ENCODE measurements at regions not wholly inside any gene's neighbourhood (a gene's known extent, or its start where the extent isn't known, plus 50 kb on each side); places are given as distances from the start of the nearest gene placed in this dataset.

DNA sequence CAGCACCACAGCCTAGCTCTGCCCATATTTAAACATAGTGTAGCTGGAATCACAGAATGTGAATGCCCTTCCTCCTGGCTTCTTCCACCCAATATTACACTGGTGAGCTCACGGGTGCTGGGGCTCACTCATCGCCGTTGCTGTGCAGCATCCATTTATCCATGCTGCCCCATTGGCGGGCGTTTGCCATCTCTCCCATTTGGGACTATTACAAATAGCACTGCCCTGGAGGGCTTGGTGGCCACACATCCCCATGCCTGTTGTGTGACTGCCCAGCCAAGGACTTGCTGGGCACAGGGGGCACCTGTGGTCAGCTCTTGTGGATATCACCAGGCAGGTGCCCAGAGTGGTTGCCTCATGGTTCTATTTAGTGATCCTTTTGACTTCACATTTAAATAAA, 54.5 kb upstream of the ENTPD6 start:
- Mint-ChIP-seq H3K36me3 (no peaks in the 10 kb centered on the region), H3K4me3 (no peak overlapping the region), H3K27me3 (ENCODE audit: low read depth) (no peaks in the 10 kb centered on the region; the same call in 1 of the 2 replicates), H3K27ac (no peak overlapping the region), H3K4me1 (0 out of 2 replicates have a peak, but pooled peaks cover 3% of the 10 kb centered on the region), H3K9me3 (no peaks in the 10 kb centered on the region)
- ChIA-PET CTCF (no interaction called here), POLR2A (no interaction called here)
- TF ChIP-seq ERG (CRISPR knock-in tag; IDR thresholded peaks at IDR 0.05), result no peak
- TF ChIP-seq, protein P1, sequence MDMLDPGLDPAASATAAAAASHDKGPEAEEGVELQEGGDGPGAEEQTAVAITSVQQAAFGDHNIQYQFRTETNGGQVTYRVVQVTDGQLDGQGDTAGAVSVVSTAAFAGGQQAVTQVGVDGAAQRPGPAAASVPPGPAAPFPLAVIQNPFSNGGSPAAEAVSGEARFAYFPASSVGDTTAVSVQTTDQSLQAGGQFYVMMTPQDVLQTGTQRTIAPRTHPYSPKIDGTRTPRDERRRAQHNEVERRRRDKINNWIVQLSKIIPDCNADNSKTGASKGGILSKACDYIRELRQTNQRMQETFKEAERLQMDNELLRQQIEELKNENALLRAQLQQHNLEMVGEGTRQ (CRISPR knock-in tag; IDR thresholded peaks at IDR 0.05), result no peak
- no peak for TF ChIP-seq ZNF121 (CRISPR knock-in tag; IDR thresholded peaks at IDR 0.05)
- TF ChIP-seq, protein P2, sequence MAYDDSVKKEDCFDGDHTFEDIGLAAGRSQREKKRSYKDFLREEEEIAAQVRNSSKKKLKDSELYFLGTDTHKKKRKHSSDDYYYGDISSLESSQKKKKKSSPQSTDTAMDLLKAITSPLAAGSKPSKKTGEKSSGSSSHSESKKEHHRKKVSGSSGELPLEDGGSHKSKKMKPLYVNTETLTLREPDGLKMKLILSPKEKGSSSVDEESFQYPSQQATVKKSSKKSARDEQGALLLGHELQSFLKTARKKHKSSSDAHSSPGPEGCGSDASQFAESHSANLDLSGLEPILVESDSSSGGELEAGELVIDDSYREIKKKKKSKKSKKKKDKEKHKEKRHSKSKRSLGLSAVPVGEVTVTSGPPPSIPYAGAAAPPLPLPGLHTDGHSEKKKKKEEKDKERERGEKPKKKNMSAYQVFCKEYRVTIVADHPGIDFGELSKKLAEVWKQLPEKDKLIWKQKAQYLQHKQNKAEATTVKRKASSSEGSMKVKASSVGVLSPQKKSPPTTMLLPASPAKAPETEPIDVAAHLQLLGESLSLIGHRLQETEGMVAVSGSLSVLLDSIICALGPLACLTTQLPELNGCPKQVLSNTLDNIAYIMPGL (CRISPR knock-in tag; IDR thresholded peaks at IDR 0.05), result no peak
- no peak for TF ChIP-seq ATF1 (CRISPR knock-in tag; IDR thresholded peaks at IDR 0.05)
- no peak for TF ChIP-seq ZNF138 (CRISPR knock-in tag; conservative IDR thresholded peaks at IDR 0.05)
- no peak for TF ChIP-seq ELF4 (CRISPR knock-in tag; IDR thresholded peaks at IDR 0.05; ENCODE audit: low read depth)
- no peak for TF ChIP-seq ZNF671 (CRISPR knock-in tag; IDR thresholded peaks at IDR 0.05)
- no peak for TF ChIP-seq GTF2I (CRISPR knock-in tag; conservative IDR thresholded peaks at IDR 0.05)
- TF ChIP-seq, protein P3, sequence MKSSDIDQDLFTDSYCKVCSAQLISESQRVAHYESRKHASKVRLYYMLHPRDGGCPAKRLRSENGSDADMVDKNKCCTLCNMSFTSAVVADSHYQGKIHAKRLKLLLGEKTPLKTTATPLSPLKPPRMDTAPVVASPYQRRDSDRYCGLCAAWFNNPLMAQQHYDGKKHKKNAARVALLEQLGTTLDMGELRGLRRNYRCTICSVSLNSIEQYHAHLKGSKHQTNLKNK (CRISPR knock-in tag; IDR thresholded peaks at IDR 0.05), result no peak
- TF ChIP-seq E2F1 (CRISPR knock-in tag; IDR thresholded peaks at IDR 0.05), result no peak
- TF ChIP-seq MAX (CRISPR knock-in tag; IDR thresholded peaks at IDR 0.05), result no peak
- DNase-seq (ENCODE audit: low spot score), result no peak
- ATAC-seq, result no peak

- Mint-ChIP-seq H3K9me3 (no peaks in the 10 kb centered on the region), H3K36me3 (no peaks in the 10 kb centered on the region), H3K27me3 (ENCODE audit: low read depth) (peaks cover 4% of the 10 kb centered on the region), H3K4me3 (no peak overlapping the region), H3K27ac (no peak overlapping the region), H3K4me1 (no peaks in the 10 kb centered on the region)
- POLR2A ChIA-PET, result no interaction called here
- DNase-seq (ENCODE audit: low spot score) (no peak), ATAC-seq (no peak)
- CTCF ChIA-PET, result no interaction called here
- TF ChIP-seq, protein P4, sequence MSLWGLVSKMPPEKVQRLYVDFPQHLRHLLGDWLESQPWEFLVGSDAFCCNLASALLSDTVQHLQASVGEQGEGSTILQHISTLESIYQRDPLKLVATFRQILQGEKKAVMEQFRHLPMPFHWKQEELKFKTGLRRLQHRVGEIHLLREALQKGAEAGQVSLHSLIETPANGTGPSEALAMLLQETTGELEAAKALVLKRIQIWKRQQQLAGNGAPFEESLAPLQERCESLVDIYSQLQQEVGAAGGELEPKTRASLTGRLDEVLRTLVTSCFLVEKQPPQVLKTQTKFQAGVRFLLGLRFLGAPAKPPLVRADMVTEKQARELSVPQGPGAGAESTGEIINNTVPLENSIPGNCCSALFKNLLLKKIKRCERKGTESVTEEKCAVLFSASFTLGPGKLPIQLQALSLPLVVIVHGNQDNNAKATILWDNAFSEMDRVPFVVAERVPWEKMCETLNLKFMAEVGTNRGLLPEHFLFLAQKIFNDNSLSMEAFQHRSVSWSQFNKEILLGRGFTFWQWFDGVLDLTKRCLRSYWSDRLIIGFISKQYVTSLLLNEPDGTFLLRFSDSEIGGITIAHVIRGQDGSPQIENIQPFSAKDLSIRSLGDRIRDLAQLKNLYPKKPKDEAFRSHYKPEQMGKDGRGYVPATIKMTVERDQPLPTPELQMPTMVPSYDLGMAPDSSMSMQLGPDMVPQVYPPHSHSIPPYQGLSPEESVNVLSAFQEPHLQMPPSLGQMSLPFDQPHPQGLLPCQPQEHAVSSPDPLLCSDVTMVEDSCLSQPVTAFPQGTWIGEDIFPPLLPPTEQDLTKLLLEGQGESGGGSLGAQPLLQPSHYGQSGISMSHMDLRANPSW (CRISPR knock-in tag; conservative IDR thresholded peaks at IDR 0.05; ENCODE audit: low read depth), result no peak
- TF ChIP-seq ZNF532 (CRISPR knock-in tag; IDR thresholded peaks at IDR 0.05; ENCODE audit: borderline replicate concordance), result no peak
- no peak for TF ChIP-seq ZNF138 (CRISPR knock-in tag; conservative IDR thresholded peaks at IDR 0.05)
- no peak for TF ChIP-seq ZNF416 (CRISPR knock-in tag; IDR thresholded peaks at IDR 0.05)
- TF ChIP-seq IRF1 (CRISPR knock-in tag; IDR thresholded peaks at IDR 0.05), result no peak
- TF ChIP-seq TCF7 (CRISPR knock-in tag; IDR thresholded peaks at IDR 0.05; ENCODE audit: low read depth), result no peak
- TF ChIP-seq, protein P5, sequence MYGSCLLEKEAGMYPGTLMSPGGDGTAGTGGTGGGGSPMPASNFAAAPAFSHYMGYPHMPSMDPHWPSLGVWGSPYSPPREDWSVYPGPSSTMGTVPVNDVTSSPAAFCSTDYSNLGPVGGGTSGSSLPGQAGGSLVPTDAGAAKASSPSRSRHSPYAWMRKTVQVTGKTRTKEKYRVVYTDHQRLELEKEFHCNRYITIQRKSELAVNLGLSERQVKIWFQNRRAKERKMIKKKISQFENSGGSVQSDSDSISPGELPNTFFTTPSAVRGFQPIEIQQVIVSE (CRISPR knock-in tag; IDR thresholded peaks at IDR 0.05; ENCODE audit: borderline replicate concordance), result no peak
- TF ChIP-seq NR3C1 (CRISPR knock-in tag; conservative IDR thresholded peaks at IDR 0.05; ENCODE audit: low read depth), result no peak
- TF ChIP-seq ZNF219 (CRISPR knock-in tag; IDR thresholded peaks at IDR 0.05; ENCODE audit: borderline replicate concordance), result no peak
- TF ChIP-seq NFYB (CRISPR knock-in tag; conservative IDR thresholded peaks at IDR 0.05; ENCODE audit: low read depth), result no peak
- no peak for TF ChIP-seq HMGA2 (CRISPR knock-in tag; IDR thresholded peaks at IDR 0.05)
Observed at GRCh38 chr20:25142435-25142834, 53.1 kb upstream of the ENTPD6 start.
